OCI-LY1 (cell line): ENCODE measurements at regions not wholly inside any gene's neighbourhood (a gene's known extent, or its start where the extent isn't known, plus 50 kb on each side); places are given as distances from the start of the nearest gene placed in this dataset.

ENCODE experiments used
- H2AFZ ChIP-seq: fragments of 200-600 bp; sonication (generic), shearing (Covaris generic); 2 replicates; pipeline ENCODE4 v1.6.0; 2014; ENCODE audit warnings: antibody characterized with exemption, mild to moderate bottlenecking, low read length
- H3F3A ChIP-seq: fragments of 200-600 bp; sonication (generic), shearing (Covaris generic); 2 replicates; pipeline ENCODE4 v1.6.0; 2014; ENCODE audit warnings: mild to moderate bottlenecking, antibody characterized with exemption, low read length, moderate library complexity; ENCODE audit not compliant: insufficient read depth
- H3K27ac ChIP-seq: fragments of 200-600 bp; sonication (generic); 2 replicates; pipeline ENCODE4 v1.5.1; 2014; ENCODE audit warnings: low read length, mixed run types, mild to moderate bottlenecking, low read depth; ENCODE audit not compliant: poor library complexity, severe bottlenecking
- H3K27me3 ChIP-seq: fragments of 200-600 bp; sonication (generic); 2 replicates; pipeline ENCODE4 v1.6.0; 2014; ENCODE audit warnings: antibody characterized with exemption, mild to moderate bottlenecking, low read length, moderate library complexity; ENCODE audit not compliant: insufficient read depth
- H3K36me3 ChIP-seq: fragments of 200-600 bp; sonication (generic); 2 replicates; pipeline ENCODE4 v1.6.1; 2014; ENCODE audit warnings: mild to moderate bottlenecking, antibody characterized with exemption, low read length, moderate library complexity, mixed read lengths; ENCODE audit not compliant: insufficient read depth
- H3K4me1 ChIP-seq: fragments of 200-600 bp; sonication (generic); 2 replicates; pipeline ENCODE4 v1.5.1; 2014; ENCODE audit warnings: mild to moderate bottlenecking, low read length, moderate library complexity; ENCODE audit not compliant: insufficient read depth, severe bottlenecking
- H3K4me2 ChIP-seq: fragments of 200-600 bp; sonication (generic), shearing (Covaris generic); 2 replicates; pipeline ENCODE4 v1.6.1; 2014; ENCODE audit warnings: low read length
- H3K4me3 ChIP-seq: fragments of 200-600 bp; sonication (generic); 2 replicates; pipeline ENCODE4 v1.5.1; 2014; ENCODE audit warnings: low read length, low read depth, mild to moderate bottlenecking, mixed read lengths; ENCODE audit not compliant: poor library complexity, severe bottlenecking
- H3K79me2 ChIP-seq: fragments of 200-600 bp; shearing (Covaris generic); 2 replicates; pipeline ENCODE4 v1.6.1; 2016; ENCODE audit warnings: mixed run types, low read length, mixed read lengths; ENCODE audit not compliant: insufficient read depth
- H3K9ac ChIP-seq: fragments of 200-600 bp; sonication (generic), shearing (Covaris generic); 2 replicates; pipeline ENCODE4 v1.6.1; 2014; ENCODE audit warnings: mild to moderate bottlenecking, low read length, mixed read lengths
- H3K9me2 ChIP-seq: fragments of 200-600 bp; sonication (generic), shearing (Covaris generic); 2 replicates; pipeline ENCODE4 v1.6.1; 2014; ENCODE audit warnings: low read depth, mild to moderate bottlenecking, low read length, mixed read lengths
- H3K9me3 ChIP-seq: fragments of 200-600 bp; shearing (Covaris generic); 2 replicates; pipeline ENCODE4 v1.6.1; 2014; ENCODE audit warnings: low read length, mixed read lengths
- H4K20me1 ChIP-seq: fragments of 200-600 bp; sonication (generic), shearing (Covaris generic); 2 replicates; pipeline ENCODE4 v1.6.0; 2016; ENCODE audit warnings: mild to moderate bottlenecking, low read length; ENCODE audit not compliant: insufficient read depth
- EZH2 ChIP-seq: fragments of 200-600 bp; sonication (generic), shearing (Covaris generic); IDR thresholded peaks from 2 replicates; pipeline ENCODE4 v1.8.0; 2017; ENCODE audit warnings: borderline replicate concordance, mixed run types, mild to moderate bottlenecking, antibody characterized with exemption, low read length, moderate library complexity, mixed read lengths
- TF ChIP-seq, protein P1 (sequence below): fragments of 200-600 bp; sonication (generic), shearing (Covaris generic); IDR thresholded peaks from 2 replicates; pipeline ENCODE4 v1.5.1; 2017; ENCODE audit warnings: mild to moderate bottlenecking, antibody characterized with exemption, low read length, moderate library complexity, mixed read lengths

DNA sequence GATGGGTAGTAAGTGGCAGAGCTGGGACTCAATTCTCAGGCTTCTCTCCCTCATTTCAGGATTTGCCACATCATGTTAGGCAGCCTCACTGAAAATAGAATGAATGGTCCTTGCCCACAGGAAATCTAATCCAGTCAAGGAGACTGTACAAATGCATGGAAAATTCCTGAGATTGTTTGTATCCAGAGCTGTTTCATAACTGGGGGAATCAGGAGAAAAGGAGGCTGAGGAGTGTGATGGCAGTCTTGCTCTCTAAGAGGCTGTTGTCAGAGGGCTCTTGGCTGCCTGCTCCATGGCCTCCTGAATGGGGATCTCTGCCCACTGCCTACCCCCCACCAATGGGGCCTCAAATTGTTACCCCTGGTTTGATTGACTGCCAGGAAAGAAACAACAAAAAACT lies 141.9 kb upstream of the TNR start:
- TF ChIP-seq, protein P1, sequence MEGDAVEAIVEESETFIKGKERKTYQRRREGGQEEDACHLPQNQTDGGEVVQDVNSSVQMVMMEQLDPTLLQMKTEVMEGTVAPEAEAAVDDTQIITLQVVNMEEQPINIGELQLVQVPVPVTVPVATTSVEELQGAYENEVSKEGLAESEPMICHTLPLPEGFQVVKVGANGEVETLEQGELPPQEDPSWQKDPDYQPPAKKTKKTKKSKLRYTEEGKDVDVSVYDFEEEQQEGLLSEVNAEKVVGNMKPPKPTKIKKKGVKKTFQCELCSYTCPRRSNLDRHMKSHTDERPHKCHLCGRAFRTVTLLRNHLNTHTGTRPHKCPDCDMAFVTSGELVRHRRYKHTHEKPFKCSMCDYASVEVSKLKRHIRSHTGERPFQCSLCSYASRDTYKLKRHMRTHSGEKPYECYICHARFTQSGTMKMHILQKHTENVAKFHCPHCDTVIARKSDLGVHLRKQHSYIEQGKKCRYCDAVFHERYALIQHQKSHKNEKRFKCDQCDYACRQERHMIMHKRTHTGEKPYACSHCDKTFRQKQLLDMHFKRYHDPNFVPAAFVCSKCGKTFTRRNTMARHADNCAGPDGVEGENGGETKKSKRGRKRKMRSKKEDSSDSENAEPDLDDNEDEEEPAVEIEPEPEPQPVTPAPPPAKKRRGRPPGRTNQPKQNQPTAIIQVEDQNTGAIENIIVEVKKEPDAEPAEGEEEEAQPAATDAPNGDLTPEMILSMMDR: no peak
- no peak for TF ChIP-seq EZH2
- no peaks in the 10 kb centered on the region for H3K9me3 ChIP-seq
- H3K4me3 ChIP-seq: no peak overlapping the region
- H3K27me3 ChIP-seq: 0 out of 2 replicates have a peak, but pooled peaks cover 3% of the 10 kb centered on the region
- no peaks in the 10 kb centered on the region for H3K36me3 ChIP-seq
- H3K79me2 ChIP-seq: no peaks in the 10 kb centered on the region
- H4K20me1 ChIP-seq: no peaks in the 10 kb centered on the region
- no peak overlapping the region for H2AFZ ChIP-seq
- no peak overlapping the region for H3K27ac ChIP-seq
- H3K4me2 ChIP-seq: no peak overlapping the region
- no peak overlapping the region for H3K9ac ChIP-seq
- H3K9me2 ChIP-seq: no peaks in the 10 kb centered on the region
- H3F3A ChIP-seq: no peaks in the 10 kb centered on the region
- H3K4me1 ChIP-seq: no peaks in the 10 kb centered on the region

DNA sequence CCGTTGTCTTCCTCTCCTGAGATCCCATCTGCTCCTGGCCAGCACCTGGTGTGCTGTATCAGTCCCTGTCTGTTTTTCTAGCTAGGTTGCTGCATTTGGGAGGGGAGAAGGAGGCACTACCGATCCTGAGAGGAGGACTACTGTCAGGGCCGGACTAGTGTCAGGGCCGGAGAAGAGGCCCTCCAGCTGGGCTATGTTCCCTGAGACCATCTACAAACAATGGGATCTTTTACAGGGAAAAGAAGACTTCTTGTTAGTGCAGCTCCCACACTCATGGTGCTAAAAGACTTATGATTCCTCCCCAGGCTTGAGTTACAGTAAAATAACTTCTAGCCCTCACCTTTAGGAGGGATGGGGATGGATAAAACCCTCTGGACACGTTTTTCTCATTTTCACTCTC lies 141.0 kb upstream of the TNR start:
- Histone ChIP-seq H3K4me2 (no peak overlapping the region), H2AFZ (no peak overlapping the region), H3K9me2 (no peaks in the 10 kb centered on the region), H3K27ac (no peak overlapping the region), H4K20me1 (no peaks in the 10 kb centered on the region), H3K9me3 (no peaks in the 10 kb centered on the region), H3K4me1 (no peaks in the 10 kb centered on the region), H3K36me3 (no peaks in the 10 kb centered on the region), H3F3A (no peaks in the 10 kb centered on the region), H3K27me3 (0 out of 2 replicates have a peak, but pooled peaks cover 3% of the 10 kb centered on the region), H3K9ac (no peak overlapping the region), H3K79me2 (no peaks in the 10 kb centered on the region), H3K4me3 (no peak overlapping the region)
- no peak for TF ChIP-seq EZH2
- TF ChIP-seq, protein P1: no peak

DNA sequence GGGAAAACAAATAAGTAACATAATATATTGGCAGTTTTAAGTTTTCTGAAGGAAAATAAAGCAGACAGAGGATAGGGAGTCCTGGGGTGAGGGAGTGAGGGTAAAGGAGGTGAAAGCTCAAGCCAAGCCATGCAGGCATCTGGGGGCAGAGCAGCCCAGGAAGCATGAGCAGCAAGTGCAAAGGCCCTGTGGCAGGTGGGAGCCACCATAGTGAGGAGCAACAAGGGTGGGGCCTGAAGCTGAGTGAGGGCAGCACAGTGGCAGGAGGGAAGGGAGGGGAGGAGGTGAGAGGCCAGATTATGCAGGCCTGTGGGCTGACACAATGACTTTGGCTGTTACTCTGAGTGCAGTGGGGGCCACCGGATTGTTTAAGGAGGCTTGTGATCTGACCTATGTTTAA lies 138.8 kb upstream of the TNR start:
- H3K4me1 ChIP-seq: no peaks in the 10 kb centered on the region
- H3F3A ChIP-seq: no peaks in the 10 kb centered on the region
- H2AFZ ChIP-seq: no peak overlapping the region
- H3K4me2 ChIP-seq: no peak overlapping the region
- no peak overlapping the region for H3K27ac ChIP-seq
- no peaks in the 10 kb centered on the region for H3K9me2 ChIP-seq
- H3K9ac ChIP-seq: no peak overlapping the region
- no peaks in the 10 kb centered on the region for H4K20me1 ChIP-seq
- H3K4me3 ChIP-seq: no peak overlapping the region
- no peak for TF ChIP-seq EZH2
- TF ChIP-seq, protein P1: no peak
- H3K27me3 ChIP-seq: 0 out of 2 replicates have a peak, but pooled peaks cover 3% of the 10 kb centered on the region
- no peaks in the 10 kb centered on the region for H3K36me3 ChIP-seq
- no peaks in the 10 kb centered on the region for H3K79me2 ChIP-seq
- H3K9me3 ChIP-seq: no peaks in the 10 kb centered on the region
